IMR-90 (cell line): ENCODE measurements at regions not wholly inside any gene's neighbourhood (a gene's known extent, or its start where the extent isn't known, plus 50 kb on each side); places are given as distances from the start of the nearest gene placed in this dataset.

Experiments
- ATAC-seq: fragments of 200-7000 bp; cut with Tn5 transposase; 2 replicates; pipeline ENCODE4 v1.9.1; 2020; ENCODE audit warnings: low read depth, mild to moderate bottlenecking, moderate library complexity
- BruUV-seq: library from RNA; stranded (reverse); fragments of 400-500 nt; replicated peaks from 2 replicates; lab custom pipeline; 2021; lab: Mats Ljungman, UMichigan
- CTCF ChIA-PET: fragments of 300-600 bp; formaldehyde crosslinking; extraction: SDS; loops from one replicate; lab custom pipeline; 2021; ENCODE audit warnings: antibody characterized with exemption; lab: Yijun Ruan, JAX
- POLR2A ChIA-PET: fragments of 300-600 bp; sonication (Branson Sonifier 250); formaldehyde crosslinking; loops from one replicate; lab custom pipeline; 2022; ENCODE audit warnings: antibody characterized with exemption; ENCODE audit not compliant: unreplicated experiment; lab: Charles Lee
- DNase-seq: peaks from one replicate; pipeline ENCODE4 v3.0.0; 2013
- H2AFZ ChIP-seq: replicated peaks from 2 replicates; pipeline ENCODE3; 2013; ENCODE audit warnings: low read length, mild to moderate bottlenecking; ENCODE audit not compliant: poor library complexity
- H2AK5ac ChIP-seq: 2 replicates; pipeline ENCODE4 v1.6.1; 2013; ENCODE audit warnings: low read depth, low read length, inconsistent platforms
- H2AK9ac ChIP-seq: replicated peaks from 2 replicates; pipeline ENCODE3; 2013; ENCODE audit warnings: mild to moderate bottlenecking, low read depth, low read length, moderate library complexity; ENCODE audit not compliant: poor library complexity
- H2BK120ac ChIP-seq: 2 replicates; pipeline ENCODE4 v1.6.1; 2013; ENCODE audit warnings: low read depth, low read length, inconsistent platforms
- H2BK15ac ChIP-seq: 3 replicates; pipeline ENCODE4 v1.6.1; 2013; ENCODE audit warnings: low read depth, low read length, inconsistent platforms
- H2BK20ac ChIP-seq: 2 replicates; pipeline ENCODE4 v1.6.1; 2013; ENCODE audit warnings: low read depth, mild to moderate bottlenecking, inconsistent platforms, low read length, moderate library complexity
- H2BK5ac ChIP-seq: 2 replicates; pipeline ENCODE4 v1.6.1; 2013; ENCODE audit warnings: mild to moderate bottlenecking, low read depth, low read length, inconsistent platforms; ENCODE audit not compliant: poor library complexity, severe bottlenecking
- H3K14ac ChIP-seq: replicated peaks from 2 replicates; pipeline ENCODE4 v1.6.1; 2013; ENCODE audit warnings: low read depth, low read length, inconsistent platforms
- H3K18ac ChIP-seq: 2 replicates; pipeline ENCODE4 v1.6.1; 2013; ENCODE audit warnings: low read depth, low read length, control low read depth
- H3K23ac ChIP-seq: 2 replicates; pipeline ENCODE4 v1.6.1; 2013; ENCODE audit warnings: low read depth, low read length, inconsistent platforms
- H3K27ac ChIP-seq: 2 replicates; pipeline ENCODE4 v1.5.1; 2013; ENCODE audit warnings: mild to moderate bottlenecking, control low read depth, low read length; ENCODE audit not compliant: insufficient read depth
- H3K27me3 ChIP-seq: 2 replicates; pipeline ENCODE4 v1.6.1; 2013; ENCODE audit warnings: low read length; ENCODE audit not compliant: control insufficient read depth, insufficient read depth
- H3K36me3 ChIP-seq: 2 replicates; pipeline ENCODE4 v1.6.1; 2013; ENCODE audit warnings: low read length, mixed read lengths; ENCODE audit not compliant: control insufficient read depth, insufficient read depth
- H3K4ac ChIP-seq: 2 replicates; pipeline ENCODE4 v1.6.1; 2013; ENCODE audit warnings: low read depth, low read length, inconsistent platforms
- H3K4me1 ChIP-seq: 2 replicates; pipeline ENCODE4 v1.6.1; 2013; ENCODE audit warnings: low read length, mixed read lengths; ENCODE audit not compliant: control insufficient read depth, insufficient read depth
- H3K4me2 ChIP-seq: 2 replicates; pipeline ENCODE4 v1.6.1; 2013; ENCODE audit warnings: low read depth, mild to moderate bottlenecking, control low read depth, low read length, moderate library complexity
- H3K4me3 ChIP-seq: 2 replicates; pipeline ENCODE4 v1.5.1; 2013; ENCODE audit warnings: low read depth, mild to moderate bottlenecking, control low read depth, low read length, moderate library complexity; ENCODE audit not compliant: insufficient read depth
- H3K56ac ChIP-seq: 2 replicates; pipeline ENCODE4 v1.6.1; 2013; ENCODE audit warnings: low read length, inconsistent platforms; ENCODE audit not compliant: insufficient read depth; ENCODE audit errors: extremely low read depth
- H3K79me1 ChIP-seq, 2 experiments: 2 replicates each; pipeline ENCODE4 v1.6.1; 2013; ENCODE audit warnings: low read length in 2 of 2, inconsistent platforms in 1 of 2, low read depth in 1 of 2
- H3K9ac ChIP-seq: 2 replicates; pipeline ENCODE4 v1.6.1; 2013; ENCODE audit warnings: low read depth, low read length, control low read depth
- H3K9me1 ChIP-seq: 2 replicates; pipeline ENCODE4 v1.6.1; 2013; ENCODE audit warnings: low read length, inconsistent platforms; ENCODE audit not compliant: insufficient read depth
- H3K9me3 ChIP-seq: 2 replicates; pipeline ENCODE4 v1.6.1; 2013; ENCODE audit warnings: low read length; ENCODE audit not compliant: control insufficient read depth, insufficient read depth
- H4K20me1 ChIP-seq: 2 replicates; pipeline ENCODE4 v1.6.1; 2013; ENCODE audit warnings: low read length, inconsistent platforms; ENCODE audit not compliant: insufficient read depth
- H4K5ac ChIP-seq: 2 replicates; pipeline ENCODE4 v1.6.1; 2013; ENCODE audit warnings: mild to moderate bottlenecking, low read depth, low read length, control low read depth
- H4K8ac ChIP-seq, 2 experiments: 2 replicates each; pipeline ENCODE4 v1.6.1; 2013; ENCODE audit warnings: low read depth in 2 of 2, low read length in 2 of 2, control low read depth in 1 of 2, inconsistent platforms in 1 of 2
- H4K91ac ChIP-seq: 2 replicates; pipeline ENCODE4 v1.6.1; 2013; ENCODE audit warnings: low read depth, low read length, inconsistent platforms; ENCODE audit not compliant: insufficient read depth
- BHLHE40 ChIP-seq: fragments of 150-350 bp; IDR thresholded peaks from 2 replicates; pipeline ENCODE4 v1.6.1; 2016; ENCODE audit warnings: mild to moderate bottlenecking, low read depth, low read length
- WGBS, 2 experiments: methylation state at CpG; one replicate each; pipeline versions ENCODE4 v1.1.5 to v1.1.7; 2013; ENCODE audit warnings: missing lambda C conversion rate in 2 of 2; ENCODE audit not compliant: insufficient read length in 1 of 2; ENCODE audit errors: extremely low coverage in 2 of 2; 5-methylcytosine and 5-hydroxymethylcytosine counted together
- dilution Hi-C: fragments of 300-500 bp; cut with HindIII; formaldehyde crosslinking; loops from one replicate; pipeline ENCODE4 v1.14.3; 2018; ENCODE audit warnings: low sequenced_read_pairs; ENCODE audit not compliant: unreplicated experiment
- in situ Hi-C: fragments of 300-500 bp; cut with MboI; formaldehyde crosslinking; loops from 3 replicates; pipeline ENCODE4 v1.14.3; 2019; ENCODE audit warnings: low sequenced_read_pairs, inconsistent platforms, mixed read lengths
- intact Hi-C: fragments of 100-400 bp; cut with micrococcal nuclease; formaldehyde crosslinking; loops from 2 replicates; pipeline ENCODE4 v1.10.0; 2022
- TF ChIP-seq, protein P1 (sequence below): fragments of 150-350 bp; IDR thresholded peaks from 2 replicates; pipeline ENCODE4 v1.6.1; 2017; ENCODE audit warnings: mild to moderate bottlenecking, antibody characterized with exemption, low read length, low read depth

GRCh38 chr7:71077743-71078476 lies 54.0 kb upstream of the GALNT17 start:
- H3K27ac ChIP-seq: no peak overlapping the region
- H3K9me1 ChIP-seq: no peaks in the 10 kb centered on the region
- peaks cover 8% of the 10 kb centered on the region; the same call in 1 of the 2 replicates for H3K9me3 ChIP-seq
- H3K79me1 ChIP-seq: no peaks in the 10 kb centered on the region
- H3K4ac ChIP-seq: no peak overlapping the region
- CTCF ChIA-PET: no interaction called here
- POLR2A ChIA-PET: no interaction called here
- H3K4me2 ChIP-seq: no peak overlapping the region
- 89% methylated on average over 12 of the region's 37 CpGs; no CpG with 5 or more reads in 1 of the 2 experiments for WGBS, 2 experiments
- no peak overlapping the region for H2AK5ac ChIP-seq
- H3K18ac ChIP-seq: no peak overlapping the region
- ATAC-seq (no peak), DNase-seq (no peak)
- no peak for TF ChIP-seq BHLHE40
- TF ChIP-seq, protein P1, sequence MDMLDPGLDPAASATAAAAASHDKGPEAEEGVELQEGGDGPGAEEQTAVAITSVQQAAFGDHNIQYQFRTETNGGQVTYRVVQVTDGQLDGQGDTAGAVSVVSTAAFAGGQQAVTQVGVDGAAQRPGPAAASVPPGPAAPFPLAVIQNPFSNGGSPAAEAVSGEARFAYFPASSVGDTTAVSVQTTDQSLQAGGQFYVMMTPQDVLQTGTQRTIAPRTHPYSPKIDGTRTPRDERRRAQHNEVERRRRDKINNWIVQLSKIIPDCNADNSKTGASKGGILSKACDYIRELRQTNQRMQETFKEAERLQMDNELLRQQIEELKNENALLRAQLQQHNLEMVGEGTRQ: no peak
- no peak overlapping the region for H4K91ac ChIP-seq
- no peaks in the 10 kb centered on the region for H3K36me3 ChIP-seq
- no peaks in the 10 kb centered on the region for H4K20me1 ChIP-seq
- no peak overlapping the region for H2BK120ac ChIP-seq
- H3K9ac ChIP-seq: no peak overlapping the region
- no peaks in the 10 kb centered on the region for H3K27me3 ChIP-seq
- no peak overlapping the region for H4K8ac ChIP-seq
- H2AFZ ChIP-seq: no peak overlapping the region
- no peak overlapping the region for H2AK9ac ChIP-seq
- H3K23ac ChIP-seq: no peak overlapping the region
- H4K5ac ChIP-seq: no peak overlapping the region
- no peak overlapping the region for H3K56ac ChIP-seq
- H3K4me1 ChIP-seq: no peaks in the 10 kb centered on the region
- H2BK15ac ChIP-seq: no peak overlapping the region
- dilution Hi-C loops: no loop called here
- in situ Hi-C loops: no loop called here
- no peak overlapping the region for H2BK20ac ChIP-seq
- intact Hi-C loops: no loop called here
- H2BK5ac ChIP-seq: no peak overlapping the region
- BruUV-seq: no TSS peak
- no peak overlapping the region for H3K14ac ChIP-seq
- H3K4me3 ChIP-seq: no peak overlapping the region
